Hepatocyte (in vitro differentiated cells): ENCODE measurements at regions not wholly inside any gene's neighbourhood (a gene's known extent, or its start where the extent isn't known, plus 50 kb on each side); places are given as distances from the start of the nearest gene placed in this dataset.

Experiments used
- DNase-seq: peaks from one replicate; pipeline ENCODE4 v3.0.0-alpha.2; 2016; ENCODE audit warnings: low spot score
- H2AFZ ChIP-seq: fragments of 200-600 bp; sonication (generic); 2 replicates; pipeline ENCODE4 v1.6.0; 2016; ENCODE audit warnings: antibody characterized with exemption, mild to moderate bottlenecking
- H3K27ac ChIP-seq: fragments of 200-600 bp; sonication (generic); 2 replicates; pipeline ENCODE4 v1.5.1; 2016; ENCODE audit warnings: mild to moderate bottlenecking
- H3K27me3 ChIP-seq: fragments of 200-600 bp; sonication (generic); 2 replicates; pipeline ENCODE4 v1.6.1; 2016
- H3K36me3 ChIP-seq: fragments of 200-600 bp; sonication (generic); replicated peaks from 2 replicates; pipeline ENCODE4 v1.5.1; 2016; ENCODE audit warnings: low read depth; ENCODE audit not compliant: insufficient read depth
- H3K4me1 ChIP-seq: fragments of 200-600 bp; sonication (generic); 2 replicates; pipeline ENCODE4 v1.5.1; 2016; ENCODE audit warnings: mild to moderate bottlenecking, moderate library complexity; ENCODE audit not compliant: insufficient read depth
- H3K4me2 ChIP-seq: fragments of 200-600 bp; sonication (generic); 2 replicates; pipeline ENCODE4 v1.6.0; 2016
- H3K4me3 ChIP-seq: fragments of 200-600 bp; sonication (generic); 2 replicates; pipeline ENCODE4 v1.5.1; 2016; ENCODE audit warnings: mild to moderate bottlenecking
- H3K79me2 ChIP-seq: fragments of 200-600 bp; sonication (generic); 2 replicates; pipeline ENCODE4 v1.6.0; 2017; ENCODE audit warnings: mild to moderate bottlenecking
- H3K9me2 ChIP-seq: fragments of 200-600 bp; sonication (generic); replicated peaks from 2 replicates; pipeline ENCODE4 v1.6.0; 2017; ENCODE audit warnings: mild to moderate bottlenecking; ENCODE audit not compliant: insufficient read depth
- H3K9me3 ChIP-seq: fragments of 200-600 bp; sonication (generic); 2 replicates; pipeline ENCODE4 v1.5.1; 2016; ENCODE audit warnings: low read depth, mild to moderate bottlenecking
- H4K20me1 ChIP-seq: fragments of 200-600 bp; sonication (generic); 2 replicates; pipeline ENCODE4 v1.6.0; 2016; ENCODE audit warnings: mild to moderate bottlenecking; ENCODE audit not compliant: insufficient read depth, poor library complexity, severe bottlenecking
- CTCF ChIP-seq: fragments of 200-600 bp; sonication (generic); IDR thresholded peaks from 2 replicates; pipeline ENCODE4 v1.5.1; 2016; ENCODE audit warnings: antibody characterized with exemption, mild to moderate bottlenecking; ENCODE audit not compliant: poor library complexity
- EZH2 ChIP-seq: fragments of 200-600 bp; sonication (generic); IDR thresholded peaks from 2 replicates; pipeline ENCODE4 v1.6.1; 2016; ENCODE audit warnings: antibody characterized with exemption, mild to moderate bottlenecking, borderline replicate concordance
- EZH2phosphoT487 ChIP-seq: fragments of 200-600 bp; sonication (generic); IDR thresholded peaks from one replicate; pipeline ENCODE4 v1.6.1; 2018; ENCODE audit warnings: antibody characterized with exemption, mild to moderate bottlenecking, low read depth, moderate library complexity; ENCODE audit not compliant: unreplicated experiment, severe bottlenecking
- WGBS: methylation state at CpG from one replicate; pipeline ENCODE4 v1.1.6; 2016; ENCODE audit warnings: low lambda C conversion rate; ENCODE audit errors: missing lambda C conversion rate; 5-methylcytosine and 5-hydroxymethylcytosine counted together

- no peaks in the 10 kb centered on the region for H4K20me1 ChIP-seq
- WGBS, result 80% methylated on average over 7 of the region's 7 CpGs
- no peaks in the 10 kb centered on the region for H3K79me2 ChIP-seq
- no peaks in the 10 kb centered on the region for H3K4me1 ChIP-seq
- no peak overlapping the region for H3K27ac ChIP-seq
- H3K9me2 ChIP-seq, result no peaks in the 10 kb centered on the region
- no peak overlapping the region for H3K4me3 ChIP-seq
- H3K27me3 ChIP-seq, result no peaks in the 10 kb centered on the region
- no peak for DNase-seq
- H3K9me3 ChIP-seq, result no peaks in the 10 kb centered on the region
- H3K36me3 ChIP-seq, result no peaks in the 10 kb centered on the region
- H3K4me2 ChIP-seq, result no peak overlapping the region
- no peak for TF ChIP-seq EZH2phosphoT487
- no peak for TF ChIP-seq CTCF
- TF ChIP-seq EZH2, result no peak
- H2AFZ ChIP-seq, result no peak overlapping the region
Observed at GRCh38 chr7:68984306-68984705, 614.0 kb upstream of the AUTS2 start.

- Histone ChIP-seq H3K9me3 (no peaks in the 10 kb centered on the region), H2AFZ (no peak overlapping the region), H3K27ac (no peak overlapping the region), H3K79me2 (no peaks in the 10 kb centered on the region), H4K20me1 (no peaks in the 10 kb centered on the region), H3K4me1 (no peaks in the 10 kb centered on the region), H3K36me3 (no peaks in the 10 kb centered on the region), H3K27me3 (no peaks in the 10 kb centered on the region), H3K4me2 (no peak overlapping the region), H3K9me2 (no peaks in the 10 kb centered on the region), H3K4me3 (no peak overlapping the region)
- DNase-seq, result no peak
- 82% methylated on average over 3 of the region's 3 CpGs for WGBS
- TF ChIP-seq EZH2 (no peak), EZH2phosphoT487 (no peak), CTCF (no peak)
Observed at GRCh38 chr7:68994841-68995240, 603.4 kb upstream of the AUTS2 start.

GRCh38 chr7:68998136-68998535 lies 600.1 kb upstream of the AUTS2 start:
- H4K20me1 ChIP-seq, result no peaks in the 10 kb centered on the region
- no peaks in the 10 kb centered on the region for H3K27me3 ChIP-seq
- no peak overlapping the region for H3K4me3 ChIP-seq
- no peak for DNase-seq
- H3K36me3 ChIP-seq, result no peaks in the 10 kb centered on the region
- TF ChIP-seq CTCF (no peak), EZH2phosphoT487 (no peak), EZH2 (no peak)
- H3K4me1 ChIP-seq, result no peaks in the 10 kb centered on the region
- H3K79me2 ChIP-seq, result no peaks in the 10 kb centered on the region
- H3K9me3 ChIP-seq, result peaks cover 3% of the 10 kb centered on the region
- no peak overlapping the region for H3K27ac ChIP-seq
- H3K9me2 ChIP-seq, result no peaks in the 10 kb centered on the region
- no peak overlapping the region for H3K4me2 ChIP-seq
- 90% methylated on average over 3 of the region's 3 CpGs for WGBS
- H2AFZ ChIP-seq, result no peak overlapping the region

GRCh38 chr7:69002416-69002815 lies 595.9 kb upstream of the AUTS2 start:
- no peak for TF ChIP-seq EZH2
- TF ChIP-seq CTCF, result no peak
- no peak for TF ChIP-seq EZH2phosphoT487
- H3K36me3 ChIP-seq, result no peaks in the 10 kb centered on the region
- no peaks in the 10 kb centered on the region for H3K27me3 ChIP-seq
- H3K27ac ChIP-seq, result no peak overlapping the region
- H4K20me1 ChIP-seq, result no peaks in the 10 kb centered on the region
- H3K4me3 ChIP-seq, result no peak overlapping the region
- H3K4me1 ChIP-seq, result no peaks in the 10 kb centered on the region
- H3K9me3 ChIP-seq, result peaks cover 3% of the 10 kb centered on the region
- H3K4me2 ChIP-seq, result no peak overlapping the region
- H3K9me2 ChIP-seq, result no peaks in the 10 kb centered on the region
- H2AFZ ChIP-seq, result no peak overlapping the region
- H3K79me2 ChIP-seq, result no peaks in the 10 kb centered on the region
- DNase-seq, result no peak
